ENCODE measurements at regions not wholly inside any gene's neighbourhood (a gene's known extent, or its start where the extent isn't known, plus 50 kb on each side); places are given as distances from the start of the nearest gene placed in this dataset.
"Not testable (repeated sequence)": the region's sequence is repeated elsewhere in the genome, so short reads cannot be mapped to it uniquely, and the experiment has no call there.

GRCh38 chr15:32315079-32315939, 87.8 kb downstream of the GOLGA8K start:
- H3K36me3 ChIP-seq (ENCODE audit: control insufficient read depth in 2 of 3, insufficient read depth in 3 of 3, low read length in 3 of 3); H3K9me3 Mint-ChIP-seq; H3K4me1 ChIP-seq (ENCODE audit: control insufficient read depth in 2 of 2, insufficient read depth in 2 of 2, low read length in 2 of 2); H3K4me1 Mint-ChIP-seq; H3K27me3 ChIP-seq (ENCODE audit: control insufficient read depth in 2 of 2, insufficient read depth in 2 of 2, low read length in 2 of 2); POLR2A ChIA-PET; H3K9me3 ChIP-seq (ENCODE audit: control insufficient read depth in 2 of 3, low read length in 3 of 3); ATAC-seq; CTCF ChIA-PET; H3K27ac ChIP-seq (ENCODE audit: low read depth, low read length); H3K4me3 Mint-ChIP-seq; H3K36me3 Mint-ChIP-seq; intact Hi-C loops (cut with micrococcal nuclease); H3K27me3 Mint-ChIP-seq; H3K27ac Mint-ChIP-seq; H3K4me3 ChIP-seq (ENCODE audit: low read length): not testable (repeated sequence)
- peak in 1 of 9 donors; percentile 4 for DNase-seq

- H3K4me1 ChIP-seq (ENCODE audit: control insufficient read depth in 2 of 2, insufficient read depth in 2 of 2, low read length in 2 of 2); H3K36me3 ChIP-seq (ENCODE audit: control insufficient read depth in 2 of 3, insufficient read depth in 3 of 3, low read length in 3 of 3); intact Hi-C loops (cut with micrococcal nuclease); ATAC-seq; DNase-seq; CTCF ChIA-PET; H3K27me3 ChIP-seq (ENCODE audit: control insufficient read depth in 2 of 2, insufficient read depth in 2 of 2, low read length in 2 of 2); H3K9me3 Mint-ChIP-seq; H3K27me3 Mint-ChIP-seq; H3K4me1 Mint-ChIP-seq; H3K9me3 ChIP-seq (ENCODE audit: control insufficient read depth in 2 of 3, low read length in 3 of 3); H3K36me3 Mint-ChIP-seq; POLR2A ChIA-PET; H3K4me3 ChIP-seq (ENCODE audit: low read length); H3K4me3 Mint-ChIP-seq; H3K27ac ChIP-seq (ENCODE audit: low read depth, low read length); H3K27ac Mint-ChIP-seq: not testable (repeated sequence)
These were observed 89.5 kb downstream of the GOLGA8K start for GRCh38 chr15:32313446-32314209.

- H3K27ac Mint-ChIP-seq; H3K36me3 ChIP-seq (ENCODE audit: control insufficient read depth in 2 of 3, insufficient read depth in 3 of 3, low read length in 3 of 3); H3K4me3 Mint-ChIP-seq; POLR2A ChIA-PET; DNase-seq; intact Hi-C loops (cut with micrococcal nuclease); H3K4me1 Mint-ChIP-seq; ATAC-seq; H3K4me1 ChIP-seq (ENCODE audit: control insufficient read depth in 2 of 2, insufficient read depth in 2 of 2, low read length in 2 of 2); H3K27me3 ChIP-seq (ENCODE audit: control insufficient read depth in 2 of 2, insufficient read depth in 2 of 2, low read length in 2 of 2); H3K27me3 Mint-ChIP-seq; H3K36me3 Mint-ChIP-seq; H3K27ac ChIP-seq (ENCODE audit: low read depth, low read length); H3K4me3 ChIP-seq (ENCODE audit: low read length); H3K9me3 ChIP-seq (ENCODE audit: control insufficient read depth in 2 of 3, low read length in 3 of 3); CTCF ChIA-PET; H3K9me3 Mint-ChIP-seq: not testable (repeated sequence)
These were observed 90.4 kb downstream of the GOLGA8K start for GRCh38 chr15:32312721-32313120.

GRCh38 chr15:32307592-32307991, 95.5 kb downstream of the GOLGA8K start:
- H3K4me1 ChIP-seq (ENCODE audit: control insufficient read depth in 2 of 2, insufficient read depth in 2 of 2, low read length in 2 of 2); H3K27ac ChIP-seq (ENCODE audit: low read depth, low read length); H3K36me3 Mint-ChIP-seq; H3K4me3 ChIP-seq (ENCODE audit: low read length); ATAC-seq; H3K4me1 Mint-ChIP-seq; H3K36me3 ChIP-seq (ENCODE audit: control insufficient read depth in 2 of 3, insufficient read depth in 3 of 3, low read length in 3 of 3); intact Hi-C loops (cut with micrococcal nuclease); H3K27me3 Mint-ChIP-seq; H3K27ac Mint-ChIP-seq; H3K9me3 ChIP-seq (ENCODE audit: control insufficient read depth in 2 of 3, low read length in 3 of 3); H3K4me3 Mint-ChIP-seq; POLR2A ChIA-PET; CTCF ChIA-PET; H3K27me3 ChIP-seq (ENCODE audit: control insufficient read depth in 2 of 2, insufficient read depth in 2 of 2, low read length in 2 of 2); H3K9me3 Mint-ChIP-seq; DNase-seq: not testable (repeated sequence)

- H3K4me3 ChIP-seq (ENCODE audit: low read length); H3K27me3 ChIP-seq (ENCODE audit: control insufficient read depth in 2 of 2, insufficient read depth in 2 of 2, low read length in 2 of 2); H3K4me1 ChIP-seq (ENCODE audit: control insufficient read depth in 2 of 2, insufficient read depth in 2 of 2, low read length in 2 of 2); intact Hi-C loops (cut with micrococcal nuclease); H3K27ac ChIP-seq (ENCODE audit: low read depth, low read length); H3K27ac Mint-ChIP-seq; H3K36me3 Mint-ChIP-seq; CTCF ChIA-PET; DNase-seq; H3K4me1 Mint-ChIP-seq; H3K4me3 Mint-ChIP-seq; H3K9me3 ChIP-seq (ENCODE audit: control insufficient read depth in 2 of 3, low read length in 3 of 3); POLR2A ChIA-PET; H3K27me3 Mint-ChIP-seq; H3K9me3 Mint-ChIP-seq; H3K36me3 ChIP-seq (ENCODE audit: control insufficient read depth in 2 of 3, insufficient read depth in 3 of 3, low read length in 3 of 3): not testable (repeated sequence)
- peak; percentile 79 for ATAC-seq
These were observed 126.8 kb downstream of the GOLGA8K start for GRCh38 chr15:32276200-32276830.

GRCh38 chr15:32253958-32254357, 149.1 kb downstream of the GOLGA8K start:
- not testable (repeated sequence) for H3K27ac Mint-ChIP-seq

More at GRCh38 chr15:32253958-32254357, 149.1 kb downstream of the GOLGA8K start:
- H3K4me1 ChIP-seq (ENCODE audit: control insufficient read depth in 2 of 2, insufficient read depth in 2 of 2, low read length in 2 of 2); POLR2A ChIA-PET; H3K9me3 Mint-ChIP-seq; H3K27ac ChIP-seq (ENCODE audit: low read depth, low read length); CTCF ChIA-PET; H3K4me1 Mint-ChIP-seq; H3K4me3 Mint-ChIP-seq; H3K36me3 Mint-ChIP-seq; H3K4me3 ChIP-seq (ENCODE audit: low read length); H3K27me3 ChIP-seq (ENCODE audit: control insufficient read depth in 2 of 2, insufficient read depth in 2 of 2, low read length in 2 of 2); H3K36me3 ChIP-seq (ENCODE audit: control insufficient read depth in 2 of 3, insufficient read depth in 3 of 3, low read length in 3 of 3); H3K27me3 Mint-ChIP-seq; DNase-seq; ATAC-seq; intact Hi-C loops (cut with micrococcal nuclease); H3K9me3 ChIP-seq (ENCODE audit: control insufficient read depth in 2 of 3, low read length in 3 of 3): not testable (repeated sequence)

Data from naive thymus-derived CD4-positive, alpha-beta T cell (primary cell).